Upper lobe of left lung (tissue), 4 donors: ENCODE measurements at regions not wholly inside any gene's neighbourhood (a gene's known extent, or its start where the extent isn't known, plus 50 kb on each side); places are given as distances from the start of the nearest gene placed in this dataset.

Experiments used
- CTCF ChIP-seq, 6 experiments: fragments of 450-650 bp in 4 of 6; fragments of 200-600 bp in 2 of 6; sonication (generic) in 2 of 6; IDR thresholded peaks; one replicate each; pipeline ENCODE4 v1.5.1; 2016 to 2019; ENCODE audit warnings: antibody characterized with exemption in 6 of 6
- POLR2A ChIP-seq, 4 donors: fragments of 450-650 bp; IDR thresholded peaks; one replicate each; pipeline ENCODE4 v1.5.1; 2016 to 2017; ENCODE audit warnings: antibody characterized with exemption in 4 of 4, mild to moderate bottlenecking in 2 of 4

- TF ChIP-seq CTCF (IDR thresholded peaks at IDR 0.05) = no peak
- no peak for TF ChIP-seq POLR2A (IDR thresholded peaks at IDR 0.05)
These were observed 1039.8 kb upstream of the SEMA6D start for GRCh38 chr15:46677491-46677890.
